ENCODE measurements at regions not wholly inside any gene's neighbourhood (a gene's known extent, or its start where the extent isn't known, plus 50 kb on each side); places are given as distances from the start of the nearest gene placed in this dataset.
"Not testable (repeated sequence)": the region's sequence is repeated elsewhere in the genome, so short reads cannot be mapped to it uniquely, and the experiment has no call there.

DNA sequence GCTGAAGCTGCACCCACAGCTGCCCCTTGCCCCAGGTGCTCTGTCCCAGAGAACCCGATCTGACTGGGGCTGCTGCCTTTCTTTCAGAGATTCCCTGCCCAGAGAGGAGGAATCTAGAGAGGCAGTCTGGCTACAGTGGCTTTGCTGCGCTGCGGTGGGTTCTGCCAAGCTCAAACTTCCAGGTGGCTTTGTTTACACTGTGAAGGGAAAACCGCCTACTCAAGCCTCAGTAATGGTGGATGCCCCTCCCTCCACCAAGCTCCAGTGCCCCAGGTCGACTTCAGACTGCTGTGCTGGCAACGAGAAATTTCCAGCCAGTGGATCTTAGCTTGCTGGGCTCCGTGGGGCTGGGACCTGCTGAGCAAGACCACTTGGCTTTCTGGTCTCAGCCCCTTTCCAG is 130.4 kb upstream of the SLC35G4 start:
- TF ChIP-seq, protein P1, sequence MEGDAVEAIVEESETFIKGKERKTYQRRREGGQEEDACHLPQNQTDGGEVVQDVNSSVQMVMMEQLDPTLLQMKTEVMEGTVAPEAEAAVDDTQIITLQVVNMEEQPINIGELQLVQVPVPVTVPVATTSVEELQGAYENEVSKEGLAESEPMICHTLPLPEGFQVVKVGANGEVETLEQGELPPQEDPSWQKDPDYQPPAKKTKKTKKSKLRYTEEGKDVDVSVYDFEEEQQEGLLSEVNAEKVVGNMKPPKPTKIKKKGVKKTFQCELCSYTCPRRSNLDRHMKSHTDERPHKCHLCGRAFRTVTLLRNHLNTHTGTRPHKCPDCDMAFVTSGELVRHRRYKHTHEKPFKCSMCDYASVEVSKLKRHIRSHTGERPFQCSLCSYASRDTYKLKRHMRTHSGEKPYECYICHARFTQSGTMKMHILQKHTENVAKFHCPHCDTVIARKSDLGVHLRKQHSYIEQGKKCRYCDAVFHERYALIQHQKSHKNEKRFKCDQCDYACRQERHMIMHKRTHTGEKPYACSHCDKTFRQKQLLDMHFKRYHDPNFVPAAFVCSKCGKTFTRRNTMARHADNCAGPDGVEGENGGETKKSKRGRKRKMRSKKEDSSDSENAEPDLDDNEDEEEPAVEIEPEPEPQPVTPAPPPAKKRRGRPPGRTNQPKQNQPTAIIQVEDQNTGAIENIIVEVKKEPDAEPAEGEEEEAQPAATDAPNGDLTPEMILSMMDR (IDR thresholded peaks at IDR 0.05), result not testable (repeated sequence)
- TF ChIP-seq POLR2A (IDR thresholded peaks at IDR 0.05), result not testable (repeated sequence)
